Adrenal gland (tissue), 9 donors: ENCODE measurements at regions not wholly inside any gene's neighbourhood (a gene's known extent, or its start where the extent isn't known, plus 50 kb on each side); places are given as distances from the start of the nearest gene placed in this dataset.

Source experiments
- DNase-seq, 7 donors: peaks; one replicate each; pipeline ENCODE4 v3.0.0-alpha.2; 2019 to 2020
- H3K27ac ChIP-seq, 5 donors: fragments of 200-600 bp; sonication (generic) in 4 of 5; 1 replicate in 3 of 5; 2 replicates in 2 of 5; pipeline versions ENCODE4 v1.5.1 to v1.8.0; 2016 to 2020; ENCODE audit warnings: mild to moderate bottlenecking in 1 of 5
- H3K27me3 ChIP-seq: fragments of 200-600 bp; 2 replicates; pipeline ENCODE4 v1.8.0; 2021
- H3K36me3 ChIP-seq, 2 donors: fragments of 200-600 bp; replicated peaks in 1 of 2; 1 replicate in 1 of 2; 2 replicates in 1 of 2; pipeline versions ENCODE4 v1.5.1 to v1.8.0; 2018 to 2022
- H3K4me1 ChIP-seq, 2 donors: fragments of 200-600 bp; replicated peaks in 1 of 2; 1 replicate in 1 of 2; 2 replicates in 1 of 2; pipeline versions ENCODE4 v1.5.1 to v1.8.0; 2018 to 2021
- H3K4me3 ChIP-seq, 4 donors: fragments of 200-600 bp; sonication (generic) in 3 of 4; one replicate each; pipeline ENCODE4 v1.5.1; 2016 to 2018
- H3K9me3 ChIP-seq, 3 donors: fragments of 200-600 bp; sonication (generic) in 1 of 3; replicated peaks in 1 of 3; 1 replicate in 2 of 3; 2 replicates in 1 of 3; pipeline versions ENCODE4 v1.5.1 to v1.8.0; 2016 to 2021
- POLR2A ChIP-seq, 2 donors: fragments of 450-650 bp; IDR thresholded peaks; one replicate each; pipeline ENCODE4 v1.6.1; 2017; ENCODE audit warnings: antibody characterized with exemption in 2 of 2, mild to moderate bottlenecking in 2 of 2, moderate library complexity in 1 of 2
- WGBS, 4 donors: extraction: QIAGEN DNeasy Blood & Tissue Kit in 2 of 4; methylation state at CpG; one replicate each; pipeline versions ENCODE4 v1.1.5 to v1.1.7; 2013 to 2017; 5-methylcytosine and 5-hydroxymethylcytosine counted together
- intact Hi-C, 2 donors: fragments of 100-400 bp; cut with DNase I; formaldehyde crosslinking; loops; one replicate each; pipeline versions ENCODE4 v1.14.1 to v1.15.0; 2022 to 2023
- TF ChIP-seq, protein P1 (sequence below), 6 experiments: fragments of 450-650 bp in 4 of 6; fragments of 200-600 bp in 2 of 6; sonication (generic) in 1 of 6; IDR thresholded peaks; 1 replicate in 5 of 6; 2 replicates in 1 of 6; pipeline versions ENCODE4 v1.5.1 to v1.8.0; 2016 to 2021; ENCODE audit warnings: antibody characterized with exemption in 6 of 6, mild to moderate bottlenecking in 2 of 6, moderate library complexity in 1 of 6
- donor health status: healthy with polysubstance abuse.
- donor health status: Bipolar disorder and iron deficiency.
- donor health status: DM: yes; HTN: yes; CAD: no.
- donor health status: DM: no; HTN: no; CAD: no.
- donor health status: DM: no; HTN: no; CAD: no.

- no peak for DNase-seq
- Histone ChIP-seq H3K9me3 (no peaks in the 10 kb centered on the region), H3K27ac (no peak overlapping the region), H3K36me3 (no peaks in the 10 kb centered on the region), H3K27me3 (no peaks in the 10 kb centered on the region), H3K4me1 (peaks cover 0 to 12% of the 10 kb centered on the region in 2 donors), H3K4me3 (no peak overlapping the region)
- TF ChIP-seq, protein P1, sequence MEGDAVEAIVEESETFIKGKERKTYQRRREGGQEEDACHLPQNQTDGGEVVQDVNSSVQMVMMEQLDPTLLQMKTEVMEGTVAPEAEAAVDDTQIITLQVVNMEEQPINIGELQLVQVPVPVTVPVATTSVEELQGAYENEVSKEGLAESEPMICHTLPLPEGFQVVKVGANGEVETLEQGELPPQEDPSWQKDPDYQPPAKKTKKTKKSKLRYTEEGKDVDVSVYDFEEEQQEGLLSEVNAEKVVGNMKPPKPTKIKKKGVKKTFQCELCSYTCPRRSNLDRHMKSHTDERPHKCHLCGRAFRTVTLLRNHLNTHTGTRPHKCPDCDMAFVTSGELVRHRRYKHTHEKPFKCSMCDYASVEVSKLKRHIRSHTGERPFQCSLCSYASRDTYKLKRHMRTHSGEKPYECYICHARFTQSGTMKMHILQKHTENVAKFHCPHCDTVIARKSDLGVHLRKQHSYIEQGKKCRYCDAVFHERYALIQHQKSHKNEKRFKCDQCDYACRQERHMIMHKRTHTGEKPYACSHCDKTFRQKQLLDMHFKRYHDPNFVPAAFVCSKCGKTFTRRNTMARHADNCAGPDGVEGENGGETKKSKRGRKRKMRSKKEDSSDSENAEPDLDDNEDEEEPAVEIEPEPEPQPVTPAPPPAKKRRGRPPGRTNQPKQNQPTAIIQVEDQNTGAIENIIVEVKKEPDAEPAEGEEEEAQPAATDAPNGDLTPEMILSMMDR (IDR thresholded peaks at IDR 0.05): no peak
- no peak for TF ChIP-seq POLR2A (IDR thresholded peaks at IDR 0.05)
- WGBS, 4 donors: 54 to 73% (median 61%) methylated on average over 13 to 14 of the region's 14 CpGs
- intact Hi-C loops: no loop called here
Measured at GRCh38 chr5:171524466-171524865, 105.0 kb downstream of the FGF18 start.

DNA sequence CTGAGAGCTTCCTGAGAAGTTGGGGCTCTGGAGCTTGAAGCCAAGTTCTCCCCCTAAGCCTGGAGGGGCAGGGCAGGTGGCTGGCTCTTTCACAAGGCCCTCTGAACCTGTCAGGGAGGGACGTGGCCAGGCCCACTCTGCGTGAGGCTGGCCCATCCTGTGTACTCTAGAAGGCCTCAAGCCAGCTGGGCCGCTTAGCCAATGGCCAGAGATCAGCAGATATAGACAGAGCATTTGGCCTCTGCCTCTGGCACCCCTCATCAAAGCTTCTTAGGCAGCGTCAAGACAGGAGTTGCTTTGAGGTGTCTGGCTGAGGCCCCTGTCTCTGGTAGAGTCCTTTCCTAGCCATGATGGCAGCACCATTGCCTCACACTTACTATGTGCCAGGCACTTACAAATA lies 105.6 kb downstream of the FGF18 start:
- WGBS, 4 donors: 53 to 83% (median 74%) methylated on average over 2 to 4 of the region's 4 CpGs
- Histone ChIP-seq H3K4me1 (peaks cover 0 to 12% of the 10 kb centered on the region in 2 donors), H3K36me3 (no peaks in the 10 kb centered on the region), H3K27me3 (no peaks in the 10 kb centered on the region), H3K4me3 (no peak overlapping the region), H3K27ac (no peak overlapping the region), H3K9me3 (no peaks in the 10 kb centered on the region)
- DNase-seq: no peak
- TF ChIP-seq, protein P1 (IDR thresholded peaks at IDR 0.05): no peak
- TF ChIP-seq POLR2A (IDR thresholded peaks at IDR 0.05): no peak
- intact Hi-C loops: no loop called here

GRCh38 chr5:171528036-171528435 lies 108.6 kb downstream of the FGF18 start:
- Histone ChIP-seq H3K4me1 (no peaks in the 10 kb centered on the region), H3K27ac (no peak overlapping the region), H3K27me3 (no peaks in the 10 kb centered on the region), H3K4me3 (no peak overlapping the region), H3K36me3 (no peaks in the 10 kb centered on the region), H3K9me3 (no peaks in the 10 kb centered on the region)
- intact Hi-C loops: no loop called here
- TF ChIP-seq, protein P1 (IDR thresholded peaks at IDR 0.05): no peak
- no peak for TF ChIP-seq POLR2A (IDR thresholded peaks at IDR 0.05)
- WGBS, 4 donors: 79 to 96% (median 89%) methylated on average over 9 of the region's 9 CpGs
- no peak for DNase-seq

GRCh38 chr5:171528865-171529614 lies 109.6 kb downstream of the FGF18 start:
- no peak for TF ChIP-seq POLR2A (IDR thresholded peaks at IDR 0.05)
- TF ChIP-seq, protein P1 (IDR thresholded peaks at IDR 0.05): no peak
- no peaks in the 10 kb centered on the region for H3K4me1 ChIP-seq
- H3K36me3 ChIP-seq: no peaks in the 10 kb centered on the region
- H3K9me3 ChIP-seq: no peaks in the 10 kb centered on the region
- no peak overlapping the region for H3K4me3 ChIP-seq
- no peaks in the 10 kb centered on the region for H3K27me3 ChIP-seq
- intact Hi-C loops: no loop called here
- H3K27ac ChIP-seq: no peak overlapping the region
- WGBS, 4 donors: 85 to 87% (median 86%) methylated on average over 17 to 19 of the region's 19 CpGs
- no peak for DNase-seq
